KG1 (cell line): ENCODE measurements at regions not wholly inside any gene's neighbourhood (a gene's known extent, or its start where the extent isn't known, plus 50 kb on each side); places are given as distances from the start of the nearest gene placed in this dataset.

Experiments
- DNase-seq: peaks from one replicate; lab custom pipeline; 2025; lab: John Stamatoyannopoulos, UW

DNA sequence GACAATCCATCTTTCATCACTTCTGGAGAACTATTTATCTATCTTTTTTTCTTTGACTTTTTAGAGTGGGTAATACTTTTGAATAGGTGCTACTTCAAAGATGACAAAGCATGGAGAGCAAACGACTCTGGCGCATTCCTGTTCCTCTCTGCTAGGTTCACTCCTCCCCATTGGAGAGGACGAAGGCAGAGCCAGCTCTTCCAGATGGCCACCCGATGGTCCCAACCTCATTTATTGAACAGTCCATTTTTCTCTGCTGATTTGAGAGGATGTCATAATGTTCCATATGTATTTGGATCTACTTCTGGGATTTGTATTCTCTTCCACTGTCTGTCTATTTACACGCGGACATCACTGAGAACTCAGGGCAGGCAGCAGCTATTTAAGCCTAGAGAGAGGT, 284.3 kb upstream of the CXCR4 start:
- no peak for DNase-seq

DNA sequence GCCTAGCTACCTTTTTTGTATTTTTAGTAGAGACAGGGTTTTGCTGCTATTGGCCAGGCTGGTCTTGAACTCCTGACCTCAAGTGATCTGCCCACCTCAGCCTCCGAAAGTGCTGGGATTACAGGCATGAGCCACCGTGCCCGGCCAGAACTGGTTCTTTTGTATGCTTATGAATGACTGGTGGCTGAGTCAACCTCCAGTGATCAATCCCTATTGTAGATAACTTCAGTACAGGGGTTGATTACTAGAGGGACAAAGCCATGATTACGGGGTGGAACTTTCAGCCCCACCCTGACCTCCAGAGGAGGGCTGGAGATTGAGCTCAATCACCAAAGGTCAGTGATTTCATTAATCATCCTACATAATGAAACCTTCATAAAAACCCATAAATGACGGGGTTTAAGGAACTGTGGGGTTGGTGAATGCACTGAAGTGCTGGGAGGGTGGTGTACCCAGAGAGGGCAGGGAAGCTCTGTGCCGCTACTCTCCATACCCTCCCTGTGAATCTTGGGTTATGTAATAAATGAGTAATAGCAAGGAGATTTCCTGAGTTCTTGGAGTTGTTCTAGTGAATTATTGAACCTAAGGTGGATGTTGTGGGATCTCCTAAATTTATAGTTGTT, 281.8 kb upstream of the CXCR4 start:
- no peak for DNase-seq

- DNase-seq: no peak
Observed at GRCh38 chr2:136395582-136395981, 277.6 kb upstream of the CXCR4 start.

- DNase-seq: no peak
Observed at GRCh38 chr2:136394136-136395060, 276.4 kb upstream of the CXCR4 start.

- DNase-seq: no peak
Observed at GRCh38 chr2:136393514-136393913, 275.6 kb upstream of the CXCR4 start.

- no peak for DNase-seq
Observed at GRCh38 chr2:136392897-136393505, 275.1 kb upstream of the CXCR4 start.

DNA sequence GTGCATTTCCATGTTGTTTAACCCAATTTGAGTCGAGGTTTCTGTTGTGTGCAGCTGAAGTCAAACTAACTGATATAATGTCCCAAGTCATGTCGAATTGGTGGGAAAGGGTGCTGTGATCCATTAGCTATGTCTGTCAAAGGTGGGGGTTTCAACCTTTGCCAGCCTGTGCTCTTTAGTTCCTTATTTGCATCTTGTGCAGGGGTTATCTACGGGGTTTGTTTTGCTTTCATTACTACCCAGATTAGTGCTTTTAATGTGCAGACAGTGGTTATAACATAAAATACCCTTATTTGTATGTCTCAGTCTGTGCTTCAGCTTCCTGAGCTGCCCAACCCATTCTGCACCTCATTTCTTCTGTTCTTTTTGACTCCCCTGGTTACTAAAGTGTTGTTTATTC, 271.9 kb upstream of the CXCR4 start:
- DNase-seq: no peak

GRCh38 chr2:136386046-136386445, 268.1 kb upstream of the CXCR4 start:
- DNase-seq: no peak

GRCh38 chr2:136384531-136385303, 266.8 kb upstream of the CXCR4 start:
- DNase-seq: peak; percentile 25

DNA sequence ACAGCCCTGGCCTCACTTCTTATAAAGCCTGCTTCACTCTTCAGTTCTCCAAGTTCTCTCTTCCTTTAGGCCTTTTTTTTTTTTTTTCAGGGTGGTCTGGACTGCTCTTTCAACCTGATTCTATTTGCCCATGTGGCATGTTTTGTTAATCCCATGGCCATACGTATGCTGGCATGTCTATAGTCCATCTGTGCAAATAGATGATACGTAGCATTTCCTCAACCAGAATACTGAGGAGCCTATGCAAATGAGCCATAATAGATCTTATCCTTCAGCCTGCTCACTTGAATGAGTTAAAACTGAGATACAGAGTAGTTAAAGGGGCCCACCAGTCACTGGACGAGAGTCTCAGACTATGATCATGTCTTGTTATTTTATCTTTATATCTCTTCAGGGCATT, 265.2 kb upstream of the CXCR4 start:
- DNase-seq: no peak

GRCh38 chr2:136381722-136382633, 264.0 kb upstream of the CXCR4 start:
- DNase-seq: peak; percentile 10

- no peak for DNase-seq
Observed at GRCh38 chr2:136381245-136381644, 263.3 kb upstream of the CXCR4 start.

DNA sequence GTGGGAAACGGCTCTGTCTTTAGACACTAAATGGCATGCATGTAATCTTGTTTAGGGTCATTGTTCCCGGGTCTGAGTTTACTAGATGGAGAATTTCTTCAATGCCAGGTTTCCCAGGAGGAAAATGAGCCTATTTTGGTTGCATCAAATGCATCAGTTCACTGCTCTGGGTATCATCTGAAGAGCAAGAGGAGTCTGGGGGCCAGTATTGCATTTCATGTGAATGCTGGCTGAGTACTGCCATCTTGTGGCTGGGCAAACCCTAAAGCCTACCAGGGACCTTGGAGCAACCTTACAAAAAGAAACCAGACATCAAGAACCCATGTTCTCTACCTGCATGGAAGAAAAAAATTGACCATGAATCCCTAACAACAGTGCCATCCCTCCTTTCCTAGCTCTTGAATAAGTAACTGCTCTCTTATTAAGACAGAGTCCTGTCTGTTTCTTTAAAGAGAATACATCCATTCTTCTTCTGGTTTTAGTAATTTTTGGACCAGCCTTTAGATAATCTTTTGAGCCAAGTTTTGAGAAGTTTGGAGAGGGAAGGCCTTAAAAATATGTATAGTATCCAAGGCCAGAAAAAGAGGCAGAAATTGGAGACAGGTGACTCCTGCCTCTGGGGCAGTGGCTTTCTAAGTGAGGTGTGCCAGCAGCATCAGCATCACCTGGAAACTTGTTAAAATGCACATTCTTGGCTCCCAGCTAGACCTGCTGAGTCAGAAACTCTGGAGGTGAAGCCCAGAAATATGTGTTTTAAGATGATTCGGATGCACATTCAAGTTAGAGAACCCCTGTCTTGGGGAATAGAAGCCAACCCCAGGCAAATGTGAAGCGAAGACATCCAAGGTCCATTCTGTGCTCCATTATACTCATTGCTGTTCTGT, 261.0 kb upstream of the CXCR4 start:
- DNase-seq: peak; percentile 43

- DNase-seq: no peak
Observed at GRCh38 chr2:136377423-136378382, 259.8 kb upstream of the CXCR4 start.

DNA sequence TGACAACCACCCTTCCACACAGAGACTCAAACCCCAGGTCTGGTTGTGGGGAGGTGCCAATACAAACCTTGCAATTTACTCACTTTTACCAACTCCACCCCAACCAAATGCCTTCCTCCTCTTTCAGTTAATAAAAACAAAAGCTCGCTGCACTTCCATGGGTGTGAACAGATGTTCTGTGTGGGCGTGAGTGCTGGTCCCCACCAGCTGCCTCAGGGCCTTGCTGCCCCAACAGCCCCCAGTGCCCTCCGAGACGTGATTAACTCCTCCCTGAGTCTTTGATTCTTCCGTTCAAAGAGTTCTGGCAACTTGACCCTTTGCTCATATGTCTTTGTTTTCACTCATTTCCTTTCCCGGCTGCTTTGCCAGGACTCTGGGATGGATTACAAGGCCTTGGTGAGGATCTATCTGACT, 258.9 kb upstream of the CXCR4 start:
- DNase-seq: no peak

DNA sequence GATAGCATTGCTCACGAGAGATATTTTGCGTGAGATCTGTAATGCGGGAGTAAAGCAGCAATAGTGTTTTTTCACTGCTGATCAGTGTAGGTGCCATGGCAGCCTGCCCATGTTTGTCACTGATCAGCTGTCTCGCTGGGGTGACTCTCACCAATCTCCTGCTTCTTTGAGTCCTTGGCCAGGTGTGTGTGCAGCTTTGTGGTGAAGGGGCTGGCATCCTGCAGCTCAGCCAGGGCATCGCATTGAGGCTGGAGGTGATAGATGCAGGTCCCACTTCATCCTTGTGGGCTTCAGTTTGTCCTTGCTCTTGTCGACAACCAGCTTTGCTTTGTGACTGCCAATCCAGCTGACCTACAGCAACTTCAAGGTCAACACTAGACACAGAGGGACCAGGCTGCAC, 258.3 kb upstream of the CXCR4 start:
- no peak for DNase-seq

- DNase-seq: no peak
Observed at GRCh38 chr2:136375017-136375901, 257.3 kb upstream of the CXCR4 start.

DNA sequence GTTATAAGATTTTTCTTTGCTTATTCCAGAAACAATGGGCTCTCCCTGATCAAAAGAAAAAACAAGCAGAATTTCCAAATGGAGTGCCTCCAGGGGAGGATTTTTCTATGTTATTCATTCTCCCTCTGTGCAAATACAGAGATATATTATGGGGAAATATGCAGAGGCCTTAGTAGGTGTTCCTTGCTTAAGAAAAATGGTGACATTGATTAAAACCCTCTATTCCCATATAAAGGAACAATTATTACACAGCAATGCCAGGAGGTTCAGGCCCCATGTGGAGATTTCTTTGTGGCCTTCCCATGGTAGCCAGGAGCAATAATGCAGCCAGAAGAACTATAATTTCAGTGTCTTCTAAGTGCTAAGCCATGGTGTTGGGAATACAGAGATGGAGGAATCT, 255.9 kb upstream of the CXCR4 start:
- no peak for DNase-seq
